SU-DHL-6 (cell line): ENCODE measurements at regions not wholly inside any gene's neighbourhood (a gene's known extent, or its start where the extent isn't known, plus 50 kb on each side); places are given as distances from the start of the nearest gene placed in this dataset.

Experiments
- CTCF ChIP-seq: fragments of 200-600 bp; sonication (generic); IDR thresholded peaks from one replicate; pipeline ENCODE4 v1.5.1; 2017; ENCODE audit warnings: antibody characterized with exemption, mild to moderate bottlenecking, low read length, moderate library complexity; ENCODE audit not compliant: insufficient read depth, poor library complexity, severe bottlenecking
- EZH2phosphoT487 ChIP-seq: fragments of 200-600 bp; sonication (generic), shearing (Covaris generic); conservative IDR thresholded peaks from 2 replicates; pipeline ENCODE4 v1.6.1; 2018; ENCODE audit warnings: mild to moderate bottlenecking, antibody characterized with exemption, low read length, moderate library complexity, mixed read lengths

GRCh38 chr4:159506801-159507517 is 404.1 kb downstream of the RAPGEF2 start:
- TF ChIP-seq EZH2phosphoT487 (no peak), CTCF (no peak)
